ENCODE measurements at regions not wholly inside any gene's neighbourhood (a gene's known extent, or its start where the extent isn't known, plus 50 kb on each side); places are given as distances from the start of the nearest gene placed in this dataset.

DNA sequence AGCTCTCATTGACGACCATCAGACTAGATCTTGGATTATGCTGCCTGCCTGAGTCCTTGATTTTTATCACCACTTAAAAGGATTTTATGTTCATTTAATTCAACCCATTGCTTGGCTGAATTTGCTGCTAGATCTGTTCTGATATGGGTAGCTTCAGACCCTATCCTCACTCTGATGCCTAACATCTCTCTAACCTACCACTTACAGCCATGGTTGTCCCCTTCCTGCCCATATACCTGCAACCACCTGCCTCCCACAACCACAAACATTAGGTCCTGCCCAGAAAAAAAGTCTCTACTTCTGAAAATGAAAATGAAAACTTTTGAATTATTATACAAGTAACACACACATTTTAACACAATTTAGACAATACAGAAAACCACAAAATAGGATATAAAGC is 310.8 kb downstream of the HNRNPD start:
- Histone ChIP-seq H3K9ac (ENCODE audit: low read length) (no peak overlapping the region), H2AFZ (ENCODE audit: low read depth, low read length) (no peak overlapping the region), H3K36me3 (ENCODE audit: insufficient read depth, low read length) (no peaks in the 10 kb centered on the region), H4K20me1 (ENCODE audit: insufficient read depth) (no peaks in the 10 kb centered on the region), H3K4me2 (ENCODE audit: low read length) (no peak overlapping the region), H3K4me3 (ENCODE audit: low read length) (no peak overlapping the region), H3F3A (ENCODE audit: insufficient read depth, low read length, poor library complexity, severe bottlenecking) (no peaks in the 10 kb centered on the region), H3K9me2 (ENCODE audit: insufficient read depth, low read length) (no peaks in the 10 kb centered on the region), H3K9me3 (ENCODE audit: low read length) (no peaks in the 10 kb centered on the region), H3K27ac (ENCODE audit: low read length) (no peak overlapping the region), H3K27me3 (ENCODE audit: insufficient read depth, low read depth, low read length) (no peaks in the 10 kb centered on the region), H3K79me2 (replicated peaks; ENCODE audit: insufficient read depth, low read length) (no peaks in the 10 kb centered on the region)
- TF ChIP-seq EZH2 (IDR thresholded peaks at IDR 0.05; ENCODE audit: borderline replicate concordance, insufficient read depth, low read length, poor library complexity, severe bottlenecking) (no peak), EP300 (conservative IDR thresholded peaks at IDR 0.05; ENCODE audit: poor library complexity, severe bottlenecking) (no peak), RAD21 (conservative IDR thresholded peaks at IDR 0.05) (no peak), SMC3 (conservative IDR thresholded peaks at IDR 0.05; ENCODE audit: poor library complexity) (no peak), POLR2AphosphoS5 (IDR thresholded peaks at IDR 0.05) (no peak), TAF1 (IDR thresholded peaks at IDR 0.05; ENCODE audit: low read depth) (no peak), REST (IDR thresholded peaks at IDR 0.05; ENCODE audit: borderline replicate concordance) (no peak), MXI1 (conservative IDR thresholded peaks at IDR 0.05; ENCODE audit: poor library complexity, severe bottlenecking) (no peak)
- TF ChIP-seq, protein P1, sequence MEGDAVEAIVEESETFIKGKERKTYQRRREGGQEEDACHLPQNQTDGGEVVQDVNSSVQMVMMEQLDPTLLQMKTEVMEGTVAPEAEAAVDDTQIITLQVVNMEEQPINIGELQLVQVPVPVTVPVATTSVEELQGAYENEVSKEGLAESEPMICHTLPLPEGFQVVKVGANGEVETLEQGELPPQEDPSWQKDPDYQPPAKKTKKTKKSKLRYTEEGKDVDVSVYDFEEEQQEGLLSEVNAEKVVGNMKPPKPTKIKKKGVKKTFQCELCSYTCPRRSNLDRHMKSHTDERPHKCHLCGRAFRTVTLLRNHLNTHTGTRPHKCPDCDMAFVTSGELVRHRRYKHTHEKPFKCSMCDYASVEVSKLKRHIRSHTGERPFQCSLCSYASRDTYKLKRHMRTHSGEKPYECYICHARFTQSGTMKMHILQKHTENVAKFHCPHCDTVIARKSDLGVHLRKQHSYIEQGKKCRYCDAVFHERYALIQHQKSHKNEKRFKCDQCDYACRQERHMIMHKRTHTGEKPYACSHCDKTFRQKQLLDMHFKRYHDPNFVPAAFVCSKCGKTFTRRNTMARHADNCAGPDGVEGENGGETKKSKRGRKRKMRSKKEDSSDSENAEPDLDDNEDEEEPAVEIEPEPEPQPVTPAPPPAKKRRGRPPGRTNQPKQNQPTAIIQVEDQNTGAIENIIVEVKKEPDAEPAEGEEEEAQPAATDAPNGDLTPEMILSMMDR (IDR thresholded peaks at IDR 0.05; ENCODE audit: poor library complexity, severe bottlenecking) = no peak

- Histone ChIP-seq H3K4me2 (ENCODE audit: low read length) (no peak overlapping the region), H3K4me3 (ENCODE audit: low read length) (no peak overlapping the region), H3K9ac (ENCODE audit: low read length) (no peak overlapping the region), H3K27ac (ENCODE audit: low read length) (no peak overlapping the region), H3K9me3 (ENCODE audit: low read length) (no peaks in the 10 kb centered on the region), H3F3A (ENCODE audit: insufficient read depth, low read length, poor library complexity, severe bottlenecking) (no peaks in the 10 kb centered on the region), H2AFZ (ENCODE audit: low read depth, low read length) (no peak overlapping the region), H3K9me2 (ENCODE audit: insufficient read depth, low read length) (no peaks in the 10 kb centered on the region), H4K20me1 (ENCODE audit: insufficient read depth) (no peaks in the 10 kb centered on the region), H3K79me2 (replicated peaks; ENCODE audit: insufficient read depth, low read length) (no peaks in the 10 kb centered on the region), H3K27me3 (ENCODE audit: insufficient read depth, low read depth, low read length) (no peaks in the 10 kb centered on the region), H3K36me3 (ENCODE audit: insufficient read depth, low read length) (no peaks in the 10 kb centered on the region)
- TF ChIP-seq EP300 (conservative IDR thresholded peaks at IDR 0.05; ENCODE audit: poor library complexity, severe bottlenecking) (no peak), REST (IDR thresholded peaks at IDR 0.05; ENCODE audit: borderline replicate concordance) (no peak), RAD21 (conservative IDR thresholded peaks at IDR 0.05) (no peak), EZH2 (IDR thresholded peaks at IDR 0.05; ENCODE audit: borderline replicate concordance, insufficient read depth, low read length, poor library complexity, severe bottlenecking) (no peak), POLR2AphosphoS5 (IDR thresholded peaks at IDR 0.05) (no peak), SMC3 (conservative IDR thresholded peaks at IDR 0.05; ENCODE audit: poor library complexity) (no peak), MXI1 (conservative IDR thresholded peaks at IDR 0.05; ENCODE audit: poor library complexity, severe bottlenecking) (no peak), TAF1 (IDR thresholded peaks at IDR 0.05; ENCODE audit: low read depth) (no peak)
- TF ChIP-seq, protein P1 (IDR thresholded peaks at IDR 0.05; ENCODE audit: poor library complexity, severe bottlenecking) = no peak
Observed at GRCh38 chr4:82057990-82058544, 315.7 kb downstream of the HNRNPD start.
